B cell (primary cell): ENCODE measurements at regions not wholly inside any gene's neighbourhood (a gene's known extent, or its start where the extent isn't known, plus 50 kb on each side); places are given as distances from the start of the nearest gene placed in this dataset.

ENCODE experiments used
- ATAC-seq: fragments of 200-7000 bp; cut with Tn5 transposase; one replicate; pipeline ENCODE4 v1.10.0; 2021; ENCODE audit warnings: low read depth, mild to moderate bottlenecking, moderate number of reproducible peaks, moderate library complexity
- CTCF ChIA-PET: fragments of 350-600 bp; sonication (Branson Sonifier 250); formaldehyde crosslinking; loops from one replicate; lab custom pipeline; 2021; ENCODE audit warnings: antibody characterized with exemption, inconsistent platforms; lab: Charles Lee
- POLR2A ChIA-PET: fragments of 350-600 bp; sonication (Branson Sonifier 250); formaldehyde crosslinking; loops from one replicate; lab custom pipeline; 2021; ENCODE audit warnings: antibody characterized with exemption; lab: Charles Lee
- DNase-seq: peaks from one replicate; pipeline ENCODE4 v3.0.0; 2013
- H2AFZ ChIP-seq: 2 replicates; pipeline ENCODE4 v1.6.1; 2012; ENCODE audit warnings: mild to moderate bottlenecking, low read depth, low read length; ENCODE audit not compliant: insufficient read depth, poor library complexity, severe bottlenecking
- H3K27ac ChIP-seq, 2 donors: 1 replicate in 1 of 2; 2 replicates in 1 of 2; pipeline ENCODE4 v1.5.1; 2012 to 2013; ENCODE audit warnings: low read length in 2 of 2, mild to moderate bottlenecking in 2 of 2, moderate library complexity in 1 of 2
- H3K27me3 ChIP-seq, 4 experiments: fragments of 200-600 bp in 1 of 4; sonication (generic) in 1 of 4; replicated peaks in 1 of 4; 1 replicate in 2 of 4; 2 replicates in 2 of 4; pipeline versions ENCODE4 v1.6.1 to v1.7.0; 2013 to 2016; ENCODE audit warnings: low read length in 3 of 4, mild to moderate bottlenecking in 2 of 4, mixed read lengths in 1 of 4, moderate library complexity in 1 of 4; ENCODE audit not compliant: insufficient read depth in 4 of 4, control insufficient read depth in 3 of 4; ENCODE audit errors: control extremely low read depth in 1 of 4
- H3K36me3 ChIP-seq, 2 experiments: replicated peaks in 1 of 2; 1 replicate in 1 of 2; 2 replicates in 1 of 2; pipeline versions ENCODE4 v1.6.1 to v1.7.1; 2013; ENCODE audit warnings: low read length in 1 of 2; ENCODE audit not compliant: insufficient read depth in 2 of 2, control insufficient read depth in 1 of 2; ENCODE audit errors: control extremely low read depth in 1 of 2, extremely low read depth in 1 of 2
- H3K4me1 ChIP-seq, 2 donors: fragments of 200-600 bp in 1 of 2; sonication (generic) in 1 of 2; 1 replicate in 1 of 2; 2 replicates in 1 of 2; pipeline versions ENCODE4 v1.5.1 to v1.6.1; 2013 to 2017; ENCODE audit warnings: low read length in 2 of 2; ENCODE audit not compliant: control insufficient read depth in 2 of 2, insufficient read depth in 2 of 2
- H3K4me2 ChIP-seq: replicated peaks from 2 replicates; pipeline ENCODE3; 2012; ENCODE audit warnings: mild to moderate bottlenecking, low read depth, low read length; ENCODE audit not compliant: poor library complexity, severe bottlenecking
- H3K4me3 ChIP-seq, 5 experiments: fragments of 200-600 bp in 1 of 5; sonication (generic) in 1 of 5; 1 replicate in 3 of 5; 2 replicates in 2 of 5; pipeline versions ENCODE4 v1.5.1 to v1.7.0; 2011 to 2016; ENCODE audit warnings: low read length in 4 of 5, mild to moderate bottlenecking in 4 of 5, low read depth in 2 of 5, control low read depth in 1 of 5, moderate library complexity in 1 of 5; ENCODE audit not compliant: insufficient read depth in 1 of 5; ENCODE audit errors: control extremely low read depth in 1 of 5, extremely low read depth in 1 of 5
- H3K79me2 ChIP-seq: fragments of 200-600 bp; sonication (generic); one replicate; pipeline ENCODE4 v1.6.0; 2016; ENCODE audit warnings: low read length; ENCODE audit not compliant: control insufficient read depth, insufficient read depth
- H3K9ac ChIP-seq: fragments of 200-600 bp; sonication (generic); 2 replicates; pipeline ENCODE4 v1.6.1; 2017; ENCODE audit warnings: mild to moderate bottlenecking, low read length, moderate library complexity
- H3K9me3 ChIP-seq, 3 donors: one replicate each; pipeline versions ENCODE4 v1.6.1 to v1.7.1; 2013; ENCODE audit warnings: low read length in 2 of 3; ENCODE audit not compliant: control insufficient read depth in 2 of 3, insufficient read depth in 1 of 3; ENCODE audit errors: control extremely low read depth in 1 of 3
- H4K20me1 ChIP-seq: 2 replicates; pipeline ENCODE4 v1.6.0; 2012; ENCODE audit warnings: mild to moderate bottlenecking, low read length; ENCODE audit not compliant: insufficient read depth, control insufficient read depth, poor library complexity, severe bottlenecking
- H3K27ac Mint-ChIP-seq: one replicate; pipeline ENCODE4 v1.8.0; 2021; ENCODE audit warnings: mixed read lengths
- H3K27me3 Mint-ChIP-seq: one replicate; pipeline ENCODE4 v1.8.0; 2021; ENCODE audit warnings: mixed read lengths
- H3K4me1 Mint-ChIP-seq: one replicate; pipeline ENCODE4 v1.8.0; 2021; ENCODE audit warnings: mixed read lengths
- H3K4me3 Mint-ChIP-seq: one replicate; pipeline ENCODE4 v1.8.0; 2021; ENCODE audit warnings: mixed read lengths
- H3K9me3 Mint-ChIP-seq: one replicate; pipeline ENCODE4 v1.8.0; 2022; ENCODE audit warnings: mixed read lengths; ENCODE audit not compliant: insufficient read depth
- CTCF ChIP-seq: fragments of 200-600 bp; IDR thresholded peaks from one replicate; pipeline ENCODE4 v1.8.0; 2022; ENCODE audit warnings: antibody characterized with exemption, mild to moderate bottlenecking
- EZH2 ChIP-seq: IDR thresholded peaks from 2 replicates; pipeline ENCODE4 v1.6.1; 2012; ENCODE audit warnings: borderline replicate concordance, low read depth, mild to moderate bottlenecking, moderate library complexity, low read length; ENCODE audit not compliant: insufficient read depth, poor library complexity, severe bottlenecking
- WGBS: methylation state at CpG from one replicate; pipeline ENCODE4 v1.1.5; 2013; ENCODE audit warnings: missing lambda C conversion rate; ENCODE audit not compliant: insufficient coverage; 5-methylcytosine and 5-hydroxymethylcytosine counted together
- intact Hi-C: fragments of 100-400 bp; cut with micrococcal nuclease; formaldehyde crosslinking; loops from one replicate; pipeline ENCODE4 v1.10.0; 2022

- POLR2A ChIA-PET, result no interaction called here
- intact Hi-C loops, result no loop called here
- Histone ChIP-seq H4K20me1 (no peaks in the 10 kb centered on the region), H3K79me2 (no peaks in the 10 kb centered on the region), H2AFZ (no peak overlapping the region), H3K27ac (no peak overlapping the region), H3K36me3 (no peaks in the 10 kb centered on the region), H3K4me1 (no peaks in the 10 kb centered on the region), H3K4me2 (no peak overlapping the region), H3K9me3 (no peaks in the 10 kb centered on the region), H3K27me3 (no peaks in the 10 kb centered on the region), H3K9ac (no peak overlapping the region), H3K4me3 (no peak overlapping the region)
- no peak overlapping the region for H3K27ac Mint-ChIP-seq
- CTCF ChIA-PET, result no interaction called here
- no peaks in the 10 kb centered on the region for H3K27me3 Mint-ChIP-seq
- no peak for TF ChIP-seq EZH2
- TF ChIP-seq CTCF, result no peak
- no peak for ATAC-seq
- whole genome bisulfite sequencing, result 90% methylated on average over 6 of the region's 12 CpGs
- no peaks in the 10 kb centered on the region for H3K9me3 Mint-ChIP-seq
- no peaks in the 10 kb centered on the region for H3K4me1 Mint-ChIP-seq
- no peak for DNase-seq
- no peak overlapping the region for H3K4me3 Mint-ChIP-seq
Measured at GRCh38 chrX:572538-573124, 58.0 kb upstream of the SHOX start.

- no peaks in the 10 kb centered on the region for H3K4me1 Mint-ChIP-seq
- no peak overlapping the region for H3K9ac ChIP-seq
- intact Hi-C loops, result no loop called here
Measured at GRCh38 chrX:574251-574650, 56.3 kb upstream of the SHOX start.

More at GRCh38 chrX:574251-574650, 56.3 kb upstream of the SHOX start:
- TF ChIP-seq EZH2 (no peak), CTCF (no peak)
- Histone ChIP-seq H3K9me3 (no peaks in the 10 kb centered on the region), H3K4me1 (no peaks in the 10 kb centered on the region), H3K4me2 (no peak overlapping the region), H3K4me3 (no peak overlapping the region), H3K27ac (no peak overlapping the region), H3K27me3 (no peaks in the 10 kb centered on the region), H3K79me2 (no peaks in the 10 kb centered on the region), H2AFZ (no peak overlapping the region), H4K20me1 (no peaks in the 10 kb centered on the region), H3K36me3 (no peaks in the 10 kb centered on the region)
- Mint-ChIP-seq H3K27ac (no peak overlapping the region), H3K27me3 (no peaks in the 10 kb centered on the region), H3K9me3 (no peaks in the 10 kb centered on the region), H3K4me3 (no peak overlapping the region)
- POLR2A ChIA-PET, result no interaction called here
- CTCF ChIA-PET, result no interaction called here
- DNase-seq (no peak), ATAC-seq (no peak)
- WGBS, result 92% methylated on average over 13 of the region's 14 CpGs
